ENCODE measurements at regions not wholly inside any gene's neighbourhood (a gene's known extent, or its start where the extent isn't known, plus 50 kb on each side); places are given as distances from the start of the nearest gene placed in this dataset.

GRCh38 chr2:15784106-15784885, 156.1 kb upstream of the MYCN start:
- TF ChIP-seq CTCF (IDR thresholded peaks at IDR 0.05) (no peak), ZFX (IDR thresholded peaks at IDR 0.05; ENCODE audit: borderline replicate concordance) (no peak)

All from 22Rv1 (cell line).